ENCODE measurements at regions not wholly inside any gene's neighbourhood (a gene's known extent, or its start where the extent isn't known, plus 50 kb on each side); places are given as distances from the start of the nearest gene placed in this dataset.

GRCh38 chr14:50036211-50036610, 80.2 kb downstream of the VCPKMT start:
- Histone ChIP-seq H3K27me3 (ENCODE audit: control insufficient read depth in 1 of 2, insufficient read depth in 2 of 2, low read length in 2 of 2) (no peaks in the 10 kb centered on the region), H3K4me1 (ENCODE audit: insufficient read depth, low read length) (peaks cover 13% of the 10 kb centered on the region), H3K27ac (ENCODE audit: low read depth, low read length) (no peak overlapping the region), H3K9ac (ENCODE audit: low read length) (no peak overlapping the region), H3K36me3 (ENCODE audit: insufficient read depth, low read length) (no peaks in the 10 kb centered on the region), H3K4me3 (ENCODE audit: low read depth in 1 of 2, low read length in 2 of 2) (no peak overlapping the region), H3K9me3 (ENCODE audit: low read length) (no peaks in the 10 kb centered on the region)

GRCh38 chr14:50036637-50037036, 79.7 kb downstream of the VCPKMT start:
- Histone ChIP-seq H3K27ac (ENCODE audit: low read depth, low read length) (no peak overlapping the region), H3K9me3 (ENCODE audit: low read length) (no peaks in the 10 kb centered on the region), H3K4me1 (ENCODE audit: insufficient read depth, low read length) (peaks cover 15% of the 10 kb centered on the region), H3K4me3 (ENCODE audit: low read depth in 1 of 2, low read length in 2 of 2) (no peak overlapping the region), H3K9ac (ENCODE audit: low read length) (no peak overlapping the region), H3K27me3 (ENCODE audit: control insufficient read depth in 1 of 2, insufficient read depth in 2 of 2, low read length in 2 of 2) (no peaks in the 10 kb centered on the region), H3K36me3 (ENCODE audit: insufficient read depth, low read length) (no peaks in the 10 kb centered on the region)

GRCh38 chr14:50037240-50037639, 79.1 kb downstream of the VCPKMT start:
- Histone ChIP-seq H3K9ac (ENCODE audit: low read length) (no peak overlapping the region), H3K36me3 (ENCODE audit: insufficient read depth, low read length) (no peaks in the 10 kb centered on the region), H3K4me1 (ENCODE audit: insufficient read depth, low read length) (peaks cover 15% of the 10 kb centered on the region), H3K9me3 (ENCODE audit: low read length) (no peaks in the 10 kb centered on the region), H3K4me3 (ENCODE audit: low read depth in 1 of 2, low read length in 2 of 2) (no peak overlapping the region), H3K27me3 (ENCODE audit: control insufficient read depth in 1 of 2, insufficient read depth in 2 of 2, low read length in 2 of 2) (no peaks in the 10 kb centered on the region), H3K27ac (ENCODE audit: low read depth, low read length) (no peak overlapping the region)

- Histone ChIP-seq H3K4me3 (ENCODE audit: low read depth in 1 of 2, low read length in 2 of 2) (no peak overlapping the region), H3K27ac (ENCODE audit: low read depth, low read length) (peak overlapping the region; percentile 59), H3K9ac (ENCODE audit: low read length) (no peak overlapping the region), H3K27me3 (ENCODE audit: control insufficient read depth in 1 of 2, insufficient read depth in 2 of 2, low read length in 2 of 2) (no peaks in the 10 kb centered on the region), H3K4me1 (ENCODE audit: insufficient read depth, low read length) (peaks cover 15% of the 10 kb centered on the region), H3K9me3 (ENCODE audit: low read length) (no peaks in the 10 kb centered on the region), H3K36me3 (ENCODE audit: insufficient read depth, low read length) (no peaks in the 10 kb centered on the region)
Observed at GRCh38 chr14:50037852-50038251, 78.5 kb downstream of the VCPKMT start.

- H3K27ac ChIP-seq (ENCODE audit: low read depth, low read length) = peak overlapping the region; percentile 59
Observed at GRCh38 chr14:50038398-50039119, 77.8 kb downstream of the VCPKMT start.

GRCh38 chr14:50039120-50039517, 77.3 kb downstream of the VCPKMT start:
- Histone ChIP-seq H3K27me3 (ENCODE audit: control insufficient read depth in 1 of 2, insufficient read depth in 2 of 2, low read length in 2 of 2) (no peaks in the 10 kb centered on the region), H3K9ac (ENCODE audit: low read length) (no peak overlapping the region), H3K4me1 (ENCODE audit: insufficient read depth, low read length) (peaks cover 20% of the 10 kb centered on the region), H3K4me3 (ENCODE audit: low read depth in 1 of 2, low read length in 2 of 2) (no peak overlapping the region), H3K9me3 (ENCODE audit: low read length) (no peaks in the 10 kb centered on the region), H3K27ac (ENCODE audit: low read depth, low read length) (no peak overlapping the region), H3K36me3 (ENCODE audit: insufficient read depth, low read length) (no peaks in the 10 kb centered on the region)

More at GRCh38 chr14:50038398-50039119, 77.8 kb downstream of the VCPKMT start:
- Histone ChIP-seq H3K9me3 (ENCODE audit: low read length) (no peaks in the 10 kb centered on the region), H3K36me3 (ENCODE audit: insufficient read depth, low read length) (no peaks in the 10 kb centered on the region), H3K4me1 (ENCODE audit: insufficient read depth, low read length) (peaks cover 15% of the 10 kb centered on the region), H3K27me3 (ENCODE audit: control insufficient read depth in 1 of 2, insufficient read depth in 2 of 2, low read length in 2 of 2) (no peaks in the 10 kb centered on the region), H3K4me3 (ENCODE audit: low read depth in 1 of 2, low read length in 2 of 2) (no peak overlapping the region), H3K9ac (ENCODE audit: low read length) (no peak overlapping the region)

- Histone ChIP-seq H3K9me3 (ENCODE audit: low read length) (no peaks in the 10 kb centered on the region), H3K4me1 (ENCODE audit: insufficient read depth, low read length) (peaks cover 27% of the 10 kb centered on the region), H3K27me3 (ENCODE audit: control insufficient read depth in 1 of 2, insufficient read depth in 2 of 2, low read length in 2 of 2) (no peaks in the 10 kb centered on the region), H3K36me3 (ENCODE audit: insufficient read depth, low read length) (no peaks in the 10 kb centered on the region), H3K4me3 (ENCODE audit: low read depth in 1 of 2, low read length in 2 of 2) (no peak overlapping the region), H3K9ac (ENCODE audit: low read length) (no peak overlapping the region), H3K27ac (ENCODE audit: low read depth, low read length) (no peak overlapping the region)
Observed at GRCh38 chr14:50039734-50040400, 76.5 kb downstream of the VCPKMT start.

- Histone ChIP-seq H3K27ac (ENCODE audit: low read depth, low read length) (no peak overlapping the region), H3K9ac (ENCODE audit: low read length) (no peak overlapping the region), H3K9me3 (ENCODE audit: low read length) (no peaks in the 10 kb centered on the region), H3K27me3 (ENCODE audit: control insufficient read depth in 1 of 2, insufficient read depth in 2 of 2, low read length in 2 of 2) (no peaks in the 10 kb centered on the region), H3K4me1 (ENCODE audit: insufficient read depth, low read length) (peaks cover 31% of the 10 kb centered on the region), H3K36me3 (ENCODE audit: insufficient read depth, low read length) (no peaks in the 10 kb centered on the region), H3K4me3 (ENCODE audit: low read depth in 1 of 2, low read length in 2 of 2) (no peak overlapping the region)
Observed at GRCh38 chr14:50040401-50040775, 76.0 kb downstream of the VCPKMT start.

GRCh38 chr14:50040895-50041465, 75.4 kb downstream of the VCPKMT start:
- no peaks in the 10 kb centered on the region for H3K9me3 ChIP-seq (ENCODE audit: low read length)
- peaks cover 34% of the 10 kb centered on the region for H3K4me1 ChIP-seq (ENCODE audit: insufficient read depth, low read length)
- no peak overlapping the region for H3K4me3 ChIP-seq (ENCODE audit: low read depth in 1 of 2, low read length in 2 of 2)
- no peak overlapping the region for H3K9ac ChIP-seq (ENCODE audit: low read length)
- H3K27me3 ChIP-seq (ENCODE audit: control insufficient read depth in 1 of 2, insufficient read depth in 2 of 2, low read length in 2 of 2) = no peaks in the 10 kb centered on the region
- no peak overlapping the region for H3K27ac ChIP-seq (ENCODE audit: low read depth, low read length)
- H3K36me3 ChIP-seq (ENCODE audit: insufficient read depth, low read length) = no peaks in the 10 kb centered on the region

GRCh38 chr14:50041980-50042379, 74.4 kb downstream of the VCPKMT start:
- no peak overlapping the region for H3K4me3 ChIP-seq (ENCODE audit: low read depth in 1 of 2, low read length in 2 of 2)
- no peaks in the 10 kb centered on the region for H3K9me3 ChIP-seq (ENCODE audit: low read length)
- no peaks in the 10 kb centered on the region for H3K36me3 ChIP-seq (ENCODE audit: insufficient read depth, low read length)
- no peak overlapping the region for H3K27ac ChIP-seq (ENCODE audit: low read depth, low read length)
- peaks cover 34% of the 10 kb centered on the region for H3K4me1 ChIP-seq (ENCODE audit: insufficient read depth, low read length)
- no peaks in the 10 kb centered on the region for H3K27me3 ChIP-seq (ENCODE audit: control insufficient read depth in 1 of 2, insufficient read depth in 2 of 2, low read length in 2 of 2)
- H3K9ac ChIP-seq (ENCODE audit: low read length) = no peak overlapping the region

GRCh38 chr14:50044042-50044651, 72.2 kb downstream of the VCPKMT start:
- Histone ChIP-seq H3K9ac (ENCODE audit: low read length) (no peak overlapping the region), H3K27ac (ENCODE audit: low read depth, low read length) (peak overlapping the region; percentile 58), H3K27me3 (ENCODE audit: control insufficient read depth in 1 of 2, insufficient read depth in 2 of 2, low read length in 2 of 2) (no peaks in the 10 kb centered on the region), H3K9me3 (ENCODE audit: low read length) (no peaks in the 10 kb centered on the region), H3K4me3 (ENCODE audit: low read depth in 1 of 2, low read length in 2 of 2) (no peak overlapping the region), H3K36me3 (ENCODE audit: insufficient read depth, low read length) (no peaks in the 10 kb centered on the region), H3K4me1 (ENCODE audit: insufficient read depth, low read length) (peaks cover 23% of the 10 kb centered on the region)
